ENCODE measurements at regions not wholly inside any gene's neighbourhood (a gene's known extent, or its start where the extent isn't known, plus 50 kb on each side); places are given as distances from the start of the nearest gene placed in this dataset.
"Not testable (repeated sequence)": the region's sequence is repeated elsewhere in the genome, so short reads cannot be mapped to it uniquely, and the experiment has no call there.

DNA sequence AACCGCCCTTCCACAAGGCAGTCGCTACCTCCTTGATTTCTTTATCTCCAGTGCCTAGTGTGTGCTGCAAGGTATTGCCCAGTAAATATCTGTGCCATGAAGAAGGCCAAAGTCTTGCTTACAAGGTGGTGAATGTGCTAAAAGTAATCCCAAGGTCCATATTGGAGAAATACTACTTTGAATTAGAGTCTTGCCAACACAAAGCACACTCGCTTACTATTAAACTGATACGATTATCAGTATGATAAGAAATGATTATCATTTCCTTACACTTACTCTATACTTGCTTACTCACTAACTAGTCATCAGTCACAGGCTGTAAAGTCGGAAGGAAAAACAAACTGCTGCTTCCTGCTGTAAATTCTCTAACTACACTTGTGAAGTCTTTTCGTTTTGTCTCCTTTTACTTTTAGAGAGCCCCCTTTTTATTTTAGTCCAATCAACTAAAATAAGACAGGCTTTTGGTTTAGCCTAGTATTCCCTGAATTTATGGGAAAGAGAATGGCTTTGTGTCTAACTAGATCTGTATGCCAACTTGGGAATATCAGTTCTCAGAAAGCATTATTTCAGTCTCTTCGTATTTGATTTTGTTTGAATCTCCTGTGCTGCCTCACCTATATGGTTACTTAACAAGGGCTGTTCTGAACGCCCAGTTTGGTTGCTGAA is 107.1 kb upstream of the TSC22D2 start:
- no peak for DNase-seq (ENCODE audit: low read depth)

DNA sequence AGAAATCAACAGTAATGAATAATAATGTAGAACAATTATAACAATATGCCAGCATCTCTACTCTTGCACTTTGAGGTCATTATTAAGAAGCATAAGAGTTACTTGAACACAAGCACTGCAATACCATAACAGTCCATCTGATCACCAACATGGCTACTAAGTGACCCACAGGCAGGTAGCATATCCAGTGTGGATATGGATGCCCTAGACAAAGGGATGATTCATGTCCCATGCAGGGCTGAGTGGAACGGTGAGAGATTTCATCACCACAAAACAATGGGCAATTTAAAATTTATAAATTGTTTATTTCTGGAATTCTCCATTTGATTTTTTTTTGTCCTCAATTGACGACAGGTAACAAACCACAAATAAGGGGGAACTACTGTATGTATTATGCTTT is 107.7 kb upstream of the TSC22D2 start:
- no peak for DNase-seq (ENCODE audit: low read depth)

DNA sequence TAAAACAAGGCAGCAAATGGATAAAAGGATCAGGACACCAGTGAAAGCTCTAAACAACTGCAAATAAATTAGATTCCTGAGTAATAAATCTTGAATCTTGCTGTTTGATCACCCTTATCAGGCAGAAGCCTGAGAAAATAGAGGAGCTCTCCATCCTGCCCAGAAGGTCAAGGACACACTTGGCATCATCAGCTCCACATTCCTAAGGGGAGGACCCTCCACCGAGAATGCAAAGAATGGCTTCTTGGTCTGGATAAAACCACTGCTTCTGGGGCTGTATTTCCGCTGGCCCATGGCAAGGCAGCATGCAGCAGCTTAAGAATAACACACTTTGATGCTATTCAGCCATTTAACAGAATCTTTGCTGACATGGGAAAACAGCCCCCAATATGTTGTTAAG is 108.9 kb upstream of the TSC22D2 start:
- DNase-seq (ENCODE audit: low read depth) = no peak

DNA sequence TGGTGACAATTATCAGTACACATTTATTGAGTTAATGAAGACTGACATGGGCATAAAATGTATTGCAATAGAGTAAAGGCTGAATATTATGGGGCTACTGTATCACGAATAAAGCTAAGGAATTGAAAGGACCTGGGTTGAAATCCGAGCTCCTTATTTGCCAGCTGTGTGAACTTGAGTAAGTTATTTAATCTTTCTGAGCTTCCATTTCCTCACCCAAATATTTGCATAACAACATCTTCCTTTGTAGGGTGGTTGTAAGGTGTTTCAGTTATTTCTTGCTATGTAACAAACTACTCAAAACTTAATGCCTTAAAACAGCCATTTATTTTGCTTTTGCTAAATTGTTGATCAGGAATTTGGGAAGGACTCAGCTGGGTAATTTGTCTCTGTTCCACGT is 111.1 kb upstream of the TSC22D2 start:
- DNase-seq (ENCODE audit: low read depth) = no peak

DNA sequence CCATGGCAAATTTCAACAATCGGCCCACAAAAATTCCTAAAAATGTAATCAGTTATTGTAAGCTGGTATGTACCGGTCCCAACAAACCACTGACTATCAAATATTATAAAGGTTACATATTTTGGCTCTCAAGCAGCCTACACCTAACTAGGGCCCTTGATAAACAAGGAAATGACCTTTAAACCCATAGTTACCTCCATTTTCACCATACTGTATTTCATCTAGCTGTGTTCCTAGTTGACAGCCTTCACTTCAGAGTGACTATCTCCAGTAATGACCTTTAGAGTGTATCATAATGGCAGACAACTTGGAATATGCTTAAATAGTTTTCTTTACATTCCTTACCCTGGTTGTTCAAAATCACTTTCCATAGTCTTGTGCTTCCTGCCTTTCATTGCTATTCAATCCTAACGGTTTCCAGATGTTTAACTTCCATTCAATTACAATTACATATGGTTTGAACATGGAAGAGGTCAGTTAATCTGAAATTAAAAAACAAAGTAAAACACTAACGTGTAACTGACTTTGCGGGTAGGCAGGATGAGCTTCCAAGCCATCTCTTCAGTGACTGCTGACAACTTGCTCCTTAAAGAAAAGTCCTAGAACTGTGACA is 111.9 kb upstream of the TSC22D2 start:
- DNase-seq (ENCODE audit: low read depth) = no peak

DNA sequence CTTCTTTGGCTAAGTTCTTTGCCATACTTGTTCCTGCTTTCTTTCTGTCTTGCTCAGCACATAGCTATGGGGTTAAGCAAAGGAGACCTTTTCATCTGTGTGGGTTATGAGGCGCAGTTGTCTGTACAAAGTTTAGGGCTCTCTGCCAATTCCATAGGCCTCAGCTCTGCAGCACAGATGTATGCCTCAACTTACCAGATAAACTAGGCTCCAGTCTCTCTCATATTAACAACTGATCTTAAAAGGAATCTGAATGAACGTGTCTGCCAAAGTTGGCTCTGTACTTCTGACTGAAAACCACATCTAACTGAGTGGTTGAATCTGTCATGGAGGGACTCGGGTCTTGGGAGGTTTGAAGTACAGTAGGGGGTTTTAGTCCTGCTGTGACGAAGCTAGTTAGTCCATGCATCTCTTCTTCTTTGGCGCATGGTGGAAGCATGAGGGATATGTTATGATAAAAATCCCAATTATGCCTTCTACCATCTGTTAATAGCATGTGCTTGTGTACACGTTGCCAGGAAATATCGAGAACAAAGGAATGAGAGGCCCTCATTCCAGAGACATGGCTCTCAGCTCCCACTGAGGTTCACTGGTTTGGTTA is 114.6 kb upstream of the TSC22D2 start:
- DNase-seq (ENCODE audit: low read depth) = no peak

DNA sequence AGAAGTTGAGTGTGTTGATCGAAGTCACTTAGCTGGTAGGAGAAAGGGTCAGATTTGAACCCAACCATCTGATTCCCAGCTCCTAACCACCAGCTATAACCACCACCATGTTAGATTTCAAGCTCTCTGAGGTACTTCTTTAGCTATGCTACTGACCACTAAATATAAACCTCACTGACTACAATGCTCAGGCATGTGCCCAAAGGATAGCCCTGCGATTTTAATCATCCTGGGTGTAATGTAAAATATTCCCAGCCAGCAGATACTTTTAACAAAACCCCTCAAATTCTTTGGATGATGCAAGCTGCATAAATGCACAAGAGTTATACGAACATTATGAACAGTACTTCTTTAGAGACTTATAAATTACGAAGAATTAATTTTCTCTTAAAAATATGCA is 115.2 kb upstream of the TSC22D2 start:
- DNase-seq (ENCODE audit: low read depth) = no peak

DNA sequence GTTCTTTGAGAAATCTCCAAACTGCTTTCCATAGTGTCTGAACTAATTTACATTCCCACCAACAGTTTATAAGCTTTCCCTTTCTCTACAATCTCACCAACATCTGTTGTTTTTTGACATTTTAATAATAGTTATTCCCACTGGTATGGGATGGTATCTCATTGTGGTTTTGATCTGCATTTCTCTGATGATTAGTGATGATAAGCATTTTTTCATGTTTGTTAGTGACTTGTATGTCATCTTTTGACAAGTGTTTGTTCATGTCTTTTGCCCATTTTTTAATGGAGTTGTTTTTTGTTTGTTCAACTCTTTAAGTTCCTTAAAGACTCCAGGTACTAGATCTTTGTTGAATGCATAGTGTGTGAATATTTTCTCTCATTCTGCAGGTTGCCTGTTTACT is 116.6 kb upstream of the TSC22D2 start:
- DNase-seq (ENCODE audit: low read depth) = no peak

DNA sequence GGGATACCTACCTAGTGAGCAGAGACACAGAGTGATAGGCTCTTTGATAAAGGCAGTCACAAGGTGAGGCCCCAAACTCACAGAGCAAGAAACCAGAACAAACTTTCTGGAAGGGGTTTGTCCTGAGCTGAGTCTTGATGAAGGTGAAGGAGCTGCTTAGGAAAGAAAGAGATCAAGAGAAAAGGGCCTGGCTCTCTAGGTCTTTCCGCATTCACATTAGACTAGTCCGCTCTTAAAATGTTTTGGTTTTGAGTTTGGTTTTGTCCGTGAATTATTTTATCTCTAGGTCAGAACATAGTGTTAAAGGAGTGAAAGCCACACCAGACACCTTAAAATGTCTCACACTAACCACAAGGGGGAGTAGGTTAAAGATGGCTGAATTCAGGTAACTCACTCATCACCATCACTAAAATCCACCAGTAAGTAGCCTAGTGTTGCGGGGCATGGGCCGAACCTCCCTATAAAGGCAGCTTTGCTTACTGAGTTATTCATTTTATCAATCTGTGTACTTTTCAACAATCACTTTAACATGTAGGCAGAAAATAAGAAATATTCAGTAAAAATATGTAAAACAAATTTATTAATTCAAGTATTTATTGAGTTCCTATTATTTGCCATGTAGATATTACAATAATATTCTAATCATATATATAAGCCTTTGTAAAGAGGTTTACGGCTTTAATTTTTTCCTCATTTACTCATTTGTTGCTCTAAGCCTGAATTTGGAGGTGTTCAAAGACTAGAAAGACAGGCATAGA is 121.5 kb upstream of the TSC22D2 start:
- DNase-seq (ENCODE audit: low read depth) = no peak

DNA sequence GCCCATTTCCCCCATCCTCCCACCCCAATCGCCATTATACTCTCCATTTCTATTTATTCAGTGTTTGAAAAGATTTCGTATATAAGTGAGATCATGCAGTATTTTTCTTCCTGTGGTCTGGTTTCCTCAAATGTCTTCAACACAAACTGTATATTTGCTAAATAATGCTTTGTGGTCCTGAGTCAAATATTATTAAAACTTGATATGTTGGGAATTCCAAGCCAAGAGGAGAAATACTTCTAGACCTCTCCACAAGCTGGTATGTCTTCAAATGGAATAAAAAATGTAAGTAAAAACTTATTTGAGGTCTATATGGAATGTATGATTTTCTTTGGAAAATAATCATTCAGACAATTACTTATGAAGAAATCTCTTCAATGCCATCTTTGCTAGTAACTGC is 122.5 kb upstream of the TSC22D2 start:
- no peak for DNase-seq (ENCODE audit: low read depth)

DNA sequence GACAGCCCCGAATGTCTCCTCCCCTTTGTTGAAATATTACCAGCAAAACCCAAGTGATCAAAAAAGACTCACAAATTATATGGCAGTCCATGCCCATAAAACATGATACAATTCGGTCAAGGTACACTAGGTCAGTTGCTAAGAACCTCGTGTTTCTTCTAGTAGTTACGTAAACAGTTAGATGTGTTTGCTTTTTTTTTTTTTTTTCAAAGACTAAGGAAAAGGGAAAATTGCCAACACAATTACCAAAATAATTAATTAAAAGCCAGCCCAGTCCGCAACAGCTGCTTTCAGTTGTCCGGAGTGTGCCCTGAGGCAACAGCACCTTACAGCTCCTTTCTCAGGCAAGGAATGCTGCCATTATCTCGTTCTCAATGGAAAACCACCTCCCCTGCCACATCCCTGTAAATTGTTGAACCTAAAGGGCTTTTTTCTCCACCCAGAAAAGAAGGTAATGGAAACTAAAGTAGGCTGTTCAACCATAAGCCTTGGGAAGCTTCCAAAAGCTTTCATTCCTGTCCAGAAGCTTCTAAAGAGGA is 129.2 kb upstream of the TSC22D2 start:
- DNase-seq (ENCODE audit: low read depth) = no peak

DNA sequence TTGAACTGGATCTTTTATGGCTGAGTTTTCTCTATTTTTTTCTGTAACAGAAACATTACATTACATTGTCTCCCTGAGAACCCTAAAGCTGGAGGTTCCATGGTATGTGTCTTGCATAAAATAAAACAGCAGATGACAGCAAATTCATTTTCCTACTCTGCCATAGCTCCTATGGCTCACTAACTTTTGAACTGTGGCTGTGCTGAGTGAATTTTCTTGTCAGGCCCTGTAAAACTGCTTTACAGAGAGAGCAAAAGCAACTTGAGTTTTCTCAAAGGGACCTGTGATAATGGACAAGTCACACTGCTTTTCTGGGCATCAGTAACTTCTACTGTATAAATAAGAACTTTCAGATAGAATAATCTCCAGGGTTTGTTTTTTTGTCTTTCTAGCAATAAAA is 129.9 kb upstream of the TSC22D2 start:
- DNase-seq (ENCODE audit: low read depth) = no peak

DNA sequence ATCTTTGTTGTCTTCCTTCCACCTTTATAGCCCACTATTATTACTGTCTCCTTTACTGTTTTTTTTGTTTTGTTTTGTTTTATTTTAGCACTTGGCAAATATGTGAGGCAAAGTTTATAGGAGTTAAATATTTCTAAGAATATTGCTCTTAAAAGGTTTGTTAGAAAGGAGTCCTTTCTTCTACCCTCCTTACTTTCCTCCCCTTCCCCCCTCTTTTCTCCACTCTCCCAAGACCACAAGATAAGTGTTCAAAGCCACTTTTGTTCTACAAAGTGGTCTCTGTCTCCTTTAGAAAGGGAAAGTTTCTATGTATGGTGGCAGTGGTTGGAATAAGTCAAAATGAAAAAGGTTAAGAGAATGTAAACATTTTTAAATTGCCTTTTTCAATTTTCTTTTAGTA is 130.7 kb upstream of the TSC22D2 start:
- DNase-seq (ENCODE audit: low read depth) = no peak

DNA sequence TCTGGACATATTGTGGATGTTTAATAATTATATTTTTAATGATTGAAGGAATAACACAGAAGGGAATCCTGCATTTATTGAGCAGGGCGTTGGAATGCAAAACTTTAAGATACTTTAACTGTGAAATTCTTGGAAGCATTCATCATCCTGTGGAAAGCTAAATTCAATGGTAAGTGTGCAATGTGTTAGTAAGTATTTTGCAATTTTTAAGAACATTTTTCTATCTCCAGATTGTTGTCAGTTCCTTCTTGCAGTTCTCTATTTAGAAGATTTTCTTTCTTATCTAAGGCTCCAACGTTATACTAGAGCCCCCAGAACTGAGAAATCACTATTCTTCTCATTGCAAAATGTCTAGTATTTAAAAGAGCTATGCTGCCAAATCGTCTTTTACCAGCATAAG is 132.2 kb upstream of the TSC22D2 start:
- no peak for DNase-seq (ENCODE audit: low read depth)

DNA sequence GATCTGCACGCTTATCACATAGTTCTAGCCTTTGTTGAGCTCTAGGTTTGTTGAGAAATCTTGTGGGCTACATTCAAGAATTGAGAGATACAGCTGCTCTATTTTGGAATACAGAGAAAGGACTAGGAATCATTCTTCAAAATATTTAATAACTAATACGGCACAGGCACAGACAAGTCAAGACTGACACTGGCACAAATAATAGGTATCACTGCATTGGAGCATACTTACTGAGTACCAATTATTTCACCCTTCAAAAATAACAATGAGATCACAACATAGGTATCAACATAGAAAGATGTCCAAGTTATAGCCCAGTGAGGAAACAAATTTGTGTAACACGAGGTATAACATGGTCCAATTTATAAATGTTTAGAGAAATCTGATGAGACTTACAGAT is 133.7 kb upstream of the TSC22D2 start:
- DNase-seq (ENCODE audit: low read depth) = no peak

DNA sequence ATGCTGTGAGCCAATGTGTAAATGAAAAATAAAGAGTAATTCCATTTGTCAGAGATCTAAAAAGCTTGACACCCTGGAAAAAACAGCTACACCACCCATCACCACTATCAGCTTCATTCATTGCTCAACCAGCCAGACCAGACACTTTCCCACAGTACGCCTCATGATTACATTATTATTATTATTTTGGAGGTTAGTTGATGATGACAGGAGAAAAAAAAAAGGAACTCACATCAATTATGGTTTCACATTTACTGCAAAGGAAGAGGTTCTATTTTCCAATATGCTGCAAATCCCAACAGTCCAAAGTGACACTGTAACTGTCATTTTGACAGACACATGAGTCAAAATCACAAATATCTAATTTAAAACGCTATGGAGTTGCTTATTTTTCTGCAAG is 134.7 kb upstream of the TSC22D2 start:
- DNase-seq (ENCODE audit: low read depth) = no peak

DNA sequence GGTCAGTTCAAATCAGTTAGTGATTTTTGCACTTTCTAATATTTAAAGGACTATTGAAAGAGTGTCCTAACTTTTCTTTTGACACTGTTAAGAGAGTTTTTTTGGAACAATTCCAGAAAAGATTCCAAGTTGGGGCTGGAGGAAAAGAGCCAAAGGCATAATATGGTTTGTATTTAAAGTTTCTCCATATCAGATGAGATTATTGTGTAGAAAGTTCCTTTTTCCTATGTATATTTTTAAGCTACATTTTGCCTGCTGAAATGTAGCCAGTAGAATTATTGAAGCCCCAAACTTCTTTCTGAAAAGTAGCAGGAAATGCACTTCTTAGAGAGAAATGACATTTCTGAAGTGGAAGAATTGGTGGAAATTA is 136.5 kb upstream of the TSC22D2 start:
- DNase-seq (ENCODE audit: low read depth) = no peak

DNA sequence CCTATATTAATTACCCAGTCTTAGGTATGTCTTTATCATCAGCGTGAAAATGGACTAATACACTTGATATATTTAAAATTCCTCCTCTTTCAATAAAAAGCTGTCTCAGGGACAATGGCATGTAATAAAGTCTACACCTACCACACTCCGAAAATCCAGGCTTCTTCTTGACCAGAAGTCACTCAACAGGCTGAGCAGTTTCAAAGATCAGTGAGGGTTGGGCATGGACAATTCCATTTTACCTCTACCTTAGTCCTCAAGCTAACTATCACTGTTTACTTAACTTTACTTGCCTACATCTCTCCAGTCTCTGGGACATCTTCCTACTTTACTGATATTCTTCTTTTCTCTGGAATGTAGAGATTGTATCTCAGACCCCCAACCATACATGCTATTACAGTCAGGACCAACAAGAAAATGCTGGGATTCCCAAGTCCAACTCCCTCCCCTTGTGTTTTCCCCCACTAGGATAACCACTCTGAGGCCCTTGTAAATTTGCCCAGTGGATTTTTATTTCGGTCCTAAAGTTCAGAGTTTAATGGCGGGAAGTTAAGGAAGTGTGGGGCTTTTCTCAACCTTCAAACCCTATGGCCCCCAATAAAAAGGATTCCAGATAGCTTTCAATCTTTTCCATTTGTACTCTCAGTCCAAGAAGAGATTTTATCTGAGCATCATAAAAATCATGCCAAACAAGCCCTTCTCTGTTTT is 137.1 kb upstream of the TSC22D2 start:
- no peak for DNase-seq (ENCODE audit: low read depth)

DNA sequence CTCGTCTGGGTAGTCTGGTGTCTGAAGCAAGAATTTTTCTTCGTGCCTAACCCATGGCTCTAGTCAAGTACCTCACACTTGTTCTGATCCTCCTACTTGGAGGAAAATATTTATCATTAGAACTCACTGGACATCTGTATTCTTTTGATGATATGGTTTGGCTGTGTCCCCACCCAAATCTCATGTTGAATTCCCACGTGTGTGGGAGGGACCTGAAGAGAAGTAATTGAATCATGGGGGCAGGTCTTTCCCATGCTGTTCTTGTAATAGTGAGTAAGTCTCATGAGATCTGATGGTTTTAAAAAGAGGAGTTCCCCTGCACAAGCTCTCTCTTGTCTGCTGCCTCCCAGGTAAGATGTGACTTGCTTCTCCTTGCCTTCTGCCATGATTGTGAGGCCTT is 137.7 kb upstream of the TSC22D2 start:
- not testable (repeated sequence) for DNase-seq (ENCODE audit: low read depth)

DNA sequence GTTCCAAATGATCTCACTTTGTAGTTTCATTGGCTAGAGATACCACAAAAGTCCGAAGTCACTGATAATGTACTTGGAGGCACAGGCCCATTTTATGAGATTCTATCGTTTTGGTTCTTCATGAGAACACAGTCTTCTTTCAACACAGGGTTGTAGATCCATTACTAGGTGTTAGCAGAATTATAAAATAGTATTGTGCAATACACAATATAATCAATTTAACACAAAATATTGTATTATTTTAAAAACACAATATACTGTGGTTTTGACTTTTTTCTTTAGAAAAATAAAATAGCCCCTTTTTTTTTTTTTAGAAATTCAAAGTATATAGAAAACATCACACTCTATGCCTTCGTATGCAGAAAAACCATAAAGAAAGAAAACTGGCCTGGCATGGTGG is 138.6 kb upstream of the TSC22D2 start:
- no peak for DNase-seq (ENCODE audit: low read depth)

DNA sequence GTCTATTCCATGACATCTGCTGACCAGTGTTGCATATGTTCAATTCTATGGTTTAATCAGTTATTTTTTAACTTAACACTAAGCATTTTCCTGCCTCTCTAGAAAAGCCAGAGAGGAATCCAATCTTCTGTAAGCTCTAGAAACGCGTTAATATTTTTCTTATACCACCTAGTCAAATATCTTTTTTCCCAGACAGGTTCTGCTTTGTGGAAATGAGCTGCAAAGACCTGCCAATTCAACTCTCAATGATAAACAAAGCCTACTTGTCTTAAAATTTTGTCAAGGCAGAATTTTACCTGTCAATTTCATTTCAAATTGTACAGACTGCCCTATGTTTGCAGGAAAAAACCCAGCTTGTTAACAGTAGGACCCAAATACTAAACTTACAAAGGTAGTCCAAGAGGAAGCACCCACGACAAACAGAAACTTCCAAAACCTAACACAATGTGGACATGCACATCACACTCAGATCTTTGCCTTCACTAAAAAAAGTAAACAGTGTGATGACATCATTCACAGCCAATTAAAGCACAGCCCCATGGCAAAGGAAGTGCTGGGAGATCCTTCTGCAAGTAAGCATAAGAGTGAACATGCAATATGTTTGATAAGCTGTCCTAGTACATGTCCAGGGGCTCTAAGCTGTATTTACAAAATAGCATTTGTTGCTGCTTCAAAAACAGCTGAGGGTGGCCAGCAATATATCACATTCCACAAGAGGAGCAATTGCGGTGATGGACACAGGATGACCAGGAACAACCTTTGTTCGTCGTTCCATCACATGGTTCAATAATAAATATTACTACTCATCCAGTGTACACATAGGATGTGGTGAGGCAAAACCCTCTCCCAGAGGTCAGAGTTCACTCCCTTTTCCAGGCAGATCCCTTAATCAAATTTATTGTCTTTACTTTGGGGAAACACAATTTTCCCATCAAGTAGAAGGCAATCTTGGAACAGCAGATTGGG is 139.4 kb upstream of the TSC22D2 start:
- DNase-seq (ENCODE audit: low read depth) = no peak

Measured in activated T-cell treated with anti-CD3 and anti-CD28 coated beads for 1 hour (primary cell).